Heart left ventricle (tissue), 16 donors: ENCODE measurements at regions not wholly inside any gene's neighbourhood (a gene's known extent, or its start where the extent isn't known, plus 50 kb on each side); places are given as distances from the start of the nearest gene placed in this dataset.

Experiments
- ATAC-seq, 4 donors: fragments of 200-7000 bp; cut with Tn5 transposase; one replicate each; pipeline ENCODE4 v1.9.1; 2020 to 2022; ENCODE audit warnings: moderate library complexity in 4 of 4, mild to moderate bottlenecking in 3 of 4, moderate number of reproducible peaks in 1 of 4
- DNase-seq, 5 donors: peaks; one replicate each; pipeline ENCODE4 v3.0.0-alpha.2; 2020
- H3K27ac ChIP-seq, 12 donors: fragments of 200-600 bp; sonication (generic) in 4 of 12; one replicate each; pipeline versions ENCODE4 v1.5.0 to v1.8.0; 2016 to 2022; ENCODE audit warnings: mild to moderate bottlenecking in 2 of 12
- H3K27me3 ChIP-seq, 9 donors: fragments of 200-600 bp; sonication (generic) in 2 of 9; one replicate each; pipeline versions ENCODE4 v1.5.1 to v1.8.0; 2016 to 2022; ENCODE audit warnings: mild to moderate bottlenecking in 3 of 9
- H3K36me3 ChIP-seq, 9 donors: fragments of 200-600 bp; sonication (generic) in 2 of 9; one replicate each; pipeline versions ENCODE4 v1.5.0 to v1.8.0; 2018 to 2022; ENCODE audit warnings: mild to moderate bottlenecking in 2 of 9
- H3K4me1 ChIP-seq, 12 donors: fragments of 200-600 bp; sonication (generic) in 4 of 12; one replicate each; pipeline versions ENCODE4 v1.5.0 to v1.8.0; 2016 to 2022; ENCODE audit warnings: mild to moderate bottlenecking in 3 of 12
- H3K4me3 ChIP-seq, 12 donors: fragments of 200-600 bp; sonication (generic) in 4 of 12; one replicate each; pipeline versions ENCODE4 v1.5.0 to v1.8.0; 2017 to 2022; ENCODE audit warnings: mild to moderate bottlenecking in 9 of 12, moderate library complexity in 4 of 12
- H3K9me3 ChIP-seq, 12 donors: fragments of 200-600 bp; sonication (generic) in 4 of 12; one replicate each; pipeline versions ENCODE4 v1.5.0 to v1.8.0; 2016 to 2022; ENCODE audit warnings: mild to moderate bottlenecking in 1 of 12
- CTCF ChIP-seq, 12 donors: fragments of 200-600 bp; sonication (generic) in 4 of 12; IDR thresholded peaks; one replicate each; pipeline versions ENCODE4 v1.5.0 to v1.8.0; 2018 to 2022; ENCODE audit warnings: antibody characterized with exemption in 12 of 12, mild to moderate bottlenecking in 5 of 12
- POLR2A ChIP-seq, 2 donors: fragments of 450-650 bp; IDR thresholded peaks; one replicate each; pipeline ENCODE4 v1.6.1; 2017; ENCODE audit warnings: antibody characterized with exemption in 2 of 2, mild to moderate bottlenecking in 2 of 2, moderate library complexity in 2 of 2
- WGBS, 4 donors: extraction: QIAGEN DNeasy Blood & Tissue Kit in 2 of 4; methylation state at CpG; one replicate each; pipeline versions ENCODE4 v1.1.5 to v1.1.7; 2013 to 2018; 5-methylcytosine and 5-hydroxymethylcytosine counted together
- intact Hi-C, 10 donors: fragments of 100-400 bp; cut with DNase I; formaldehyde crosslinking; loops; one replicate each; pipeline versions ENCODE4 v1.11.1 to v1.14.2; 2022
- donor health status: ischemic (EF 13 %, LVEDD 7.1; RV severe dilation, severe dysfunction).
- donor health status: healthy with polysubstance abuse.
- donor health status: DM: no; HTN: yes; CAD: no.
- donor health status: DM: no; HTN: no; CAD: no.
- donor health status: ischemic (EF 25% LVEDD 6.9; RV normal size, moderate dysfunction).
- donor health status: ischemic (EF 25% LVEDD 5.7; RV mildly dilated, moderate dysfunction).
- donor health status: healthy.
- donor health status: DM: yes; HTN: yes; CAD: no.
- donor health status: ischemic (EF 35%, LVEDD 5.7; RV mildly dilated, moderate dysfunction).
- donor health status: nonischemic (EF 11% LVEDD 7.7; RV severe dilation, severe dysfunction).
- donor health status: DM: yes; HTN: yes; CAD: no.
- donor health status: PGD.
- donor health status: ischemic (EF 29% LVEDD 5.4; RV normal size, mild dysfunction).
- donor health status: nonischemic (EF 23%, LVEDD 6.1; RV moderate dilation, normal function).

GRCh38 chr3:30102356-30102755 lies 504.0 kb upstream of the TGFBR2 start:
- peaks cover 0 to 10% (median 0%) of the 10 kb centered on the region in 12 donors for H3K9me3 ChIP-seq
- DNase-seq (no peak), ATAC-seq (no peak)
- H3K4me1 ChIP-seq: no peaks in the 10 kb centered on the region
- no peaks in the 10 kb centered on the region for H3K36me3 ChIP-seq
- no peak overlapping the region for H3K4me3 ChIP-seq
- no peak overlapping the region for H3K27ac ChIP-seq
- intact Hi-C loops: no loop called here
- no peaks in the 10 kb centered on the region for H3K27me3 ChIP-seq
- TF ChIP-seq POLR2A (IDR thresholded peaks at IDR 0.05) (no peak), CTCF (IDR thresholded peaks at IDR 0.05) (no peak)

- intact Hi-C loops: no loop called here
- no peaks in the 10 kb centered on the region for H3K4me1 ChIP-seq
- peaks cover 0 to 10% (median 0%) of the 10 kb centered on the region in 12 donors for H3K9me3 ChIP-seq
- no peak for ATAC-seq
- no peaks in the 10 kb centered on the region for H3K36me3 ChIP-seq
- DNase-seq: no peak
- 74 to 95% (median 94%) methylated on average over 2 of the region's 2 CpGs for WGBS, 4 donors
- H3K4me3 ChIP-seq: no peak overlapping the region
- TF ChIP-seq POLR2A (IDR thresholded peaks at IDR 0.05): no peak
- no peak for TF ChIP-seq CTCF (IDR thresholded peaks at IDR 0.05)
- H3K27ac ChIP-seq: no peak overlapping the region
- no peaks in the 10 kb centered on the region for H3K27me3 ChIP-seq
Measured at GRCh38 chr3:30103186-30103585, 503.2 kb upstream of the TGFBR2 start.

- Histone ChIP-seq H3K36me3 (no peaks in the 10 kb centered on the region), H3K4me1 (peaks cover 0 to 3% (median 0%) of the 10 kb centered on the region in 12 donors), H3K27me3 (no peaks in the 10 kb centered on the region), H3K4me3 (no peak overlapping the region), H3K27ac (no peak overlapping the region), H3K9me3 (peaks cover 0 to 10% (median 0%) of the 10 kb centered on the region in 12 donors)
- ATAC-seq (no peak), DNase-seq (no peak)
- intact Hi-C loops: no loop called here
- 36 to 52% (median 46%) methylated on average over 4 of the region's 4 CpGs for WGBS, 4 donors
- TF ChIP-seq CTCF (IDR thresholded peaks at IDR 0.05) (no peak), POLR2A (IDR thresholded peaks at IDR 0.05) (no peak)
Measured at GRCh38 chr3:30107531-30107930, 498.9 kb upstream of the TGFBR2 start.

GRCh38 chr3:30112411-30112810 lies 494.0 kb upstream of the TGFBR2 start:
- 76 to 88% (median 88%) methylated on average over 1 of the region's 1 CpG for WGBS, 4 donors
- Histone ChIP-seq H3K4me1 (peaks cover 0 to 17% (median 6%) of the 10 kb centered on the region in 12 donors), H3K27ac (no peak overlapping the region), H3K36me3 (no peaks in the 10 kb centered on the region), H3K4me3 (no peak overlapping the region), H3K9me3 (no peaks in the 10 kb centered on the region), H3K27me3 (no peaks in the 10 kb centered on the region)
- no peak for DNase-seq
- intact Hi-C loops: loop anchor here in 9 of 10 donors (2.0 to 10.0 kb wide), 8 partner anchors 70 to 635 kb away; no protein-coding TSS in a partner anchor
- TF ChIP-seq POLR2A (IDR thresholded peaks at IDR 0.05) (no peak), CTCF (IDR thresholded peaks at IDR 0.05) (no peak)
- ATAC-seq: no peak
